ENCODE measurements at regions not wholly inside any gene's neighbourhood (a gene's known extent, or its start where the extent isn't known, plus 50 kb on each side); places are given as distances from the start of the nearest gene placed in this dataset.
"Not testable (repeated sequence)": the region's sequence is repeated elsewhere in the genome, so short reads cannot be mapped to it uniquely, and the experiment has no call there.

DNA sequence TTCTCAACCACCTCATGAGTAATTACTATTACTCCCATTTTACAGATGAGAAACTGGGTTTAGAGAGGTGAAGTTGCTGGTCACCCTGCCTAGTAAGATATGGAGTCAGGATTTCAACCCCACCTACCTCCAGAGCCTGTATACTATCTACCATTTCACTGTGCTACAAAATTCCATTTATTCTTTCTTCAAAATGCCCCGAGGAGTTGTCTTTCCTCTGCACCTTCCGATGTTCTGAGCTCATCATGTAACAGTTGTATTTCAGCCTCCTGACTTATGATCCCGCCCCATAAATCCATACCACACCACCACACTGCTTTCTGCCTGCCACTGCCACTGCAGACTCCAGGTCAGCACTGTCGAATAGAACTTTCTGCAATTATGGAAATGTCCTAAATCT lies 71.3 kb upstream of the SLC25A36 start:
- no peak for DNase-seq (ENCODE audit: low read depth)

DNA sequence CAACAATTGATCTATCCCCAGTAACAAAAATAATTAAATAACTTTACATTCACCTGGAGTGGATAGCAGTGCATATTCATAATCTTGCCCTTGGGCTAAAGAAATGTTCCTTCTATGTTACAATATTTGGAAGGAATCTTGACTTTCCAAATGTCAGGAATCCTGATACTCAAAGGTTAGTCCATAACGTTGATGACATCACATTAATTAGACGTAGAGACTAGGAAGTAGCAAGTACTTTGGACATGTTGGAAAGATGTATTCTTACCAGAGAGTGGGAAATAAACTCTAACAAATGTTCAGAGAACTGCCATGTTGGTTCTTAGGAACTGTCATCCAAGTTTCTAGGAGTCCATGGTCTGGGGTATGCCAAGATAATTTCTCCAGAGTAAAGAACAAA lies 70.6 kb upstream of the SLC25A36 start:
- no peak for DNase-seq (ENCODE audit: low read depth)

DNA sequence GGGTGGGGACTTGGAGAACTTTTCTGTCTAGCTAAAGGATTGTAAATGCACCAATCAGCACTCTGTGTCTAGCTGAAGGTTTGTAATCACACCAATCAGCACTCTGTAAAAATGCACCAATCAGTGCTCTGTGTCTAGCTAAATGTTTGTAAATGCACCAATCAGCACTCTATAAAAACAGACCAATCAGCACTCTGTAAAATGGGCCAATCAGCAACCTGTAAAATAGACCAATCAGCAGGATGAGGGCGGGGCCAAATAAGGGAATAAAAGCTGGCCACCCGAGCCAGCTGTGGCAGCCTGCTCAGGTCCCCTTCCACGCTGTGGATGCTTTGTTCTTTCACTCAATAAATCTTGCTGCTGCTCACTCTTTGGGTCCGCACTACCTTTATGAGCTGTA lies 69.5 kb upstream of the SLC25A36 start:
- not testable (repeated sequence) for DNase-seq (ENCODE audit: low read depth)

DNA sequence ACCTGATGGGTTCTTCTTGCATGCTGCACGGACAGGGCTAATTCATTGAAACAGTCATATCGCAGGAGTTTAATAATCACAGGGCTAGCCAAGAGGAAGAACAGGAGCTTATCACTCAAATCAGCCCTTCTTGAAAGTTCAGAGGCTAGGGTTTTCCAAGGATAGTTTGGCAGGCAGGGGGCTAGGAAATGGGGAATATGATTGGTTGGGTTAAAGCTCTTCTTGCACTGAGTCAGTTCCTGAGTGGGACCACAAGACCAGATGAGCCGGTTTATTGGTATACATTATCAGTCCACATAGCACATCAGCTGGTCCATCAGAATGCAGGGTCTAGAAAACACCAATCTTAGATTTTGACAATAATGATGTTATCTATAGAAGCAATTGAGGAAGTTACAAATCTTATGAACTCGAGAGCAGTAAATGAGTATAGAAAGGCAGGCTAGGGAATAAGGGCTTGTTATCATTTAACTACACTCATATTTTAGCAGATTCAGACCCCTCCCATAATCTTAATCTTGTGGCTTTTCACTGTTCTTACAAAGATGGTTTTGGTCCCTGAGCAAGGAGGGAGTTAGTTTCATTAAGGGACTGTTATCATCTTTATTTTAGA lies 58.1 kb upstream of the SLC25A36 start:
- DNase-seq (ENCODE audit: low read depth) = no peak

DNA sequence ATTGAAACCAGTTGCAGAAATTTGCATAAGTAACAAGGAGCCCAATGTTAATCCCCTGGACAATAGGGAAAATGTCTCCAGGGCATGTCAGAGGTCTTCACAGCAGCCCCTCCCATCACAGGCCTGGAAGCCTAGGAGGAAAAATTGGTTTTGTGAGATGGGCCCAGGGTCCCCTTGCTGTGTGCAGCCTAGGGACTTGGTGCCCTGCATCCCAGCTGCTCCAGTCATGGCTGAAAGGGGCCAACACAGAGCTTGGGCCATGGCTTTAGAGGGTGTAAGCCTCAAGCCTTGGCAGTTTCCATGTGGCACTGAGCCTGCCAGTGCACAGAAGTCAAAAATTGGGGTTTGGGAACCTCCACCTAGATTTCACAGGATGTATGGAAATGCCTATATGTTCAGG lies 55.9 kb upstream of the SLC25A36 start:
- DNase-seq (ENCODE audit: low read depth) = not testable (repeated sequence)
